22Rv1 (cell line): ENCODE measurements at regions not wholly inside any gene's neighbourhood (a gene's known extent, or its start where the extent isn't known, plus 50 kb on each side); places are given as distances from the start of the nearest gene placed in this dataset.

ENCODE experiments used
- CTCF ChIP-seq: fragments of 450-650 bp; IDR thresholded peaks from 2 replicates; pipeline ENCODE4 v1.5.1; 2017; ENCODE audit warnings: mild to moderate bottlenecking
- ZFX ChIP-seq: fragments of 450-650 bp; IDR thresholded peaks from 2 replicates; pipeline ENCODE4 v1.6.1; 2017; ENCODE audit warnings: antibody characterized with exemption, borderline replicate concordance

- TF ChIP-seq CTCF, result no peak
- no peak for TF ChIP-seq ZFX
Measured at GRCh38 chr13:74647211-74647610, 513.0 kb upstream of the KLF12 start.
